NB4 (cell line): ENCODE measurements at regions not wholly inside any gene's neighbourhood (a gene's known extent, or its start where the extent isn't known, plus 50 kb on each side); places are given as distances from the start of the nearest gene placed in this dataset.

Experiments
- DNase-seq: peaks from one replicate; pipeline ENCODE4 v3.0.0; 2010; ENCODE audit warnings: low read depth
- H3K4me3 ChIP-seq: one replicate; pipeline ENCODE4 v1.5.1; 2011; ENCODE audit warnings: mild to moderate bottlenecking, low read depth, low read length, moderate library complexity
- CTCF ChIP-seq: IDR thresholded peaks from one replicate; pipeline ENCODE4 v1.5.1; 2012; ENCODE audit warnings: low read depth, low read length
- MYC ChIP-seq: IDR thresholded peaks from 2 replicates; pipeline ENCODE4 v1.6.1; 2011; ENCODE audit warnings: low read depth, low read length
- POLR2A ChIP-seq: IDR thresholded peaks from 2 replicates; pipeline ENCODE4 v1.6.1; 2011; ENCODE audit warnings: mild to moderate bottlenecking; ENCODE audit not compliant: insufficient read length; ENCODE audit errors: extremely low read depth
- TF ChIP-seq, protein P1 (sequence below): IDR thresholded peaks from 2 replicates; pipeline ENCODE4 v1.6.1; 2011; ENCODE audit warnings: low read depth, low read length

GRCh38 chr2:149984311-149984710 is 396.7 kb upstream of the MMADHC start:
- TF ChIP-seq MYC: no peak
- TF ChIP-seq POLR2A: no peak
- no peak for TF ChIP-seq CTCF
- TF ChIP-seq, protein P1, sequence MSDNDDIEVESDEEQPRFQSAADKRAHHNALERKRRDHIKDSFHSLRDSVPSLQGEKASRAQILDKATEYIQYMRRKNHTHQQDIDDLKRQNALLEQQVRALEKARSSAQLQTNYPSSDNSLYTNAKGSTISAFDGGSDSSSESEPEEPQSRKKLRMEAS: no peak
- H3K4me3 ChIP-seq: no peak overlapping the region
- no peak for DNase-seq

DNA sequence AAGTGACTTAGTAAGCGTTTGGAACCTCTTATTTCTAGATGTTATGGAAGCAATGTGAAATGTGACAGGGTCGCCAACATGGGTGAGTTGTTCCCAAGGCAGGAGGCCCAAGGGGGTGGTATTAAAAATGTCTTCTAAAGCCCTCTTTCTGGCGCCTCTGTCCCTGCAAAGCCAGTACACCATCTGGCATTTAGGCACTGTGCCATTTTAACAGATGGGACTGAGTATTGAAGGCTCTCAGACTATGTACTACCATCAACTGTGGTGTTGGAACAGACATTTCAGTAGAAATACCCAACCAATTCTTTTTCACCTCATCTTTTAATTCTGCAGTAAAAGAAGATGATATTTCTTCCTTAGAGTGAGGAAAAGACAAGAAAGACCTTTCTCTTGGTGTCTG is 384.5 kb upstream of the MMADHC start:
- TF ChIP-seq CTCF (no peak), MYC (no peak), POLR2A (no peak)
- TF ChIP-seq, protein P1: no peak
- no peak for DNase-seq
- no peak overlapping the region for H3K4me3 ChIP-seq

DNA sequence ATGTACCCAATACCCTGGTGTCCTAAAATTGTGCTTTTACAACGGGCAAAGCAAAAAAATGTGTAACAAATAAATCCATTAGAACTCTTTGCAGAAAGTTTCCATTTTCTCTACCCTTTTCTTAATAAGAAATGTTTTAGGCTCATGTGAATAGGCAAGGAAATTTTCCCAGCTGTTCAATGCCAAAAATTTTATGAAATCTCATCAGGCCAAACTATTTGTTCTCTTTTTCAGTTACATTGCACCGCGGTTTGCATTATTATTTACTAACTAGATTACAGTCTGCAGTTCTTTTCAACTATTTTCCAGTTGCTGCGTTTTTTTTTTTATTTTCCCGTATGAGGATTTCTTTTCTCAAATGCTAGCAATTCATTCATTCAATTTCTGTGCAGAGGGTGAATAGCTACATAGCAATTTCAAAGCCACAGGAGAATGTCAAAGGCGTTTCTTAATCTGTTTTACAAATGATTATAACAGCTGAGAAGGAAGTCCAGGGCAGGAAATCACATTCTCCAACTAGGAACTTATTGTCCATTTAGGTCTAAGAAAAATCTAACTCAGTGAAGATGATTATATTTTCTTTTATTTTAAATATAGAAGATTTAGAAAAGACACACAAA is 367.5 kb upstream of the MMADHC start:
- DNase-seq: no peak
- no peak overlapping the region for H3K4me3 ChIP-seq
- TF ChIP-seq POLR2A (no peak), CTCF (no peak), MYC (no peak)
- TF ChIP-seq, protein P1: no peak

- H3K4me3 ChIP-seq: no peak overlapping the region
- TF ChIP-seq, protein P1: no peak
- TF ChIP-seq POLR2A: no peak
- no peak for TF ChIP-seq CTCF
- no peak for TF ChIP-seq MYC
- no peak for DNase-seq
Observed at GRCh38 chr2:149953627-149954026, 366.1 kb upstream of the MMADHC start.

- H3K4me3 ChIP-seq: no peak overlapping the region
- no peak for TF ChIP-seq POLR2A
- TF ChIP-seq, protein P1: no peak
- no peak for TF ChIP-seq MYC
- no peak for TF ChIP-seq CTCF
- no peak for DNase-seq
Observed at GRCh38 chr2:149931486-149931885, 343.9 kb upstream of the MMADHC start.
